IMR-90 (cell line): ENCODE measurements at regions not wholly inside any gene's neighbourhood (a gene's known extent, or its start where the extent isn't known, plus 50 kb on each side); places are given as distances from the start of the nearest gene placed in this dataset.

Experiments
- ATAC-seq: fragments of 200-7000 bp; cut with Tn5 transposase; 2 replicates; pipeline ENCODE4 v1.9.1; 2020; ENCODE audit warnings: low read depth, mild to moderate bottlenecking, moderate library complexity
- BruUV-seq: library from RNA; stranded (reverse); fragments of 400-500 nt; replicated peaks from 2 replicates; lab custom pipeline; 2021; lab: Mats Ljungman, UMichigan
- CTCF ChIA-PET: fragments of 300-600 bp; formaldehyde crosslinking; extraction: SDS; loops from one replicate; lab custom pipeline; 2021; ENCODE audit warnings: antibody characterized with exemption; lab: Yijun Ruan, JAX
- POLR2A ChIA-PET: fragments of 300-600 bp; sonication (Branson Sonifier 250); formaldehyde crosslinking; loops from one replicate; lab custom pipeline; 2022; ENCODE audit warnings: antibody characterized with exemption; ENCODE audit not compliant: unreplicated experiment; lab: Charles Lee
- DNase-seq: peaks from one replicate; pipeline ENCODE4 v3.0.0; 2013
- H2AFZ ChIP-seq: replicated peaks from 2 replicates; pipeline ENCODE3; 2013; ENCODE audit warnings: low read length, mild to moderate bottlenecking; ENCODE audit not compliant: poor library complexity
- H2AK5ac ChIP-seq: 2 replicates; pipeline ENCODE4 v1.6.1; 2013; ENCODE audit warnings: low read depth, low read length, inconsistent platforms
- H2AK9ac ChIP-seq: replicated peaks from 2 replicates; pipeline ENCODE3; 2013; ENCODE audit warnings: mild to moderate bottlenecking, low read depth, low read length, moderate library complexity; ENCODE audit not compliant: poor library complexity
- H2BK120ac ChIP-seq: 2 replicates; pipeline ENCODE4 v1.6.1; 2013; ENCODE audit warnings: low read depth, low read length, inconsistent platforms
- H2BK15ac ChIP-seq: 3 replicates; pipeline ENCODE4 v1.6.1; 2013; ENCODE audit warnings: low read depth, low read length, inconsistent platforms
- H2BK20ac ChIP-seq: 2 replicates; pipeline ENCODE4 v1.6.1; 2013; ENCODE audit warnings: low read depth, mild to moderate bottlenecking, inconsistent platforms, low read length, moderate library complexity
- H2BK5ac ChIP-seq: 2 replicates; pipeline ENCODE4 v1.6.1; 2013; ENCODE audit warnings: mild to moderate bottlenecking, low read depth, low read length, inconsistent platforms; ENCODE audit not compliant: poor library complexity, severe bottlenecking
- H3K14ac ChIP-seq: replicated peaks from 2 replicates; pipeline ENCODE4 v1.6.1; 2013; ENCODE audit warnings: low read depth, low read length, inconsistent platforms
- H3K18ac ChIP-seq: 2 replicates; pipeline ENCODE4 v1.6.1; 2013; ENCODE audit warnings: low read depth, low read length, control low read depth
- H3K23ac ChIP-seq: 2 replicates; pipeline ENCODE4 v1.6.1; 2013; ENCODE audit warnings: low read depth, low read length, inconsistent platforms
- H3K27ac ChIP-seq: 2 replicates; pipeline ENCODE4 v1.5.1; 2013; ENCODE audit warnings: mild to moderate bottlenecking, control low read depth, low read length; ENCODE audit not compliant: insufficient read depth
- H3K27me3 ChIP-seq: 2 replicates; pipeline ENCODE4 v1.6.1; 2013; ENCODE audit warnings: low read length; ENCODE audit not compliant: control insufficient read depth, insufficient read depth
- H3K36me3 ChIP-seq: 2 replicates; pipeline ENCODE4 v1.6.1; 2013; ENCODE audit warnings: low read length, mixed read lengths; ENCODE audit not compliant: control insufficient read depth, insufficient read depth
- H3K4ac ChIP-seq: 2 replicates; pipeline ENCODE4 v1.6.1; 2013; ENCODE audit warnings: low read depth, low read length, inconsistent platforms
- H3K4me1 ChIP-seq: 2 replicates; pipeline ENCODE4 v1.6.1; 2013; ENCODE audit warnings: low read length, mixed read lengths; ENCODE audit not compliant: control insufficient read depth, insufficient read depth
- H3K4me2 ChIP-seq: 2 replicates; pipeline ENCODE4 v1.6.1; 2013; ENCODE audit warnings: low read depth, mild to moderate bottlenecking, control low read depth, low read length, moderate library complexity
- H3K4me3 ChIP-seq: 2 replicates; pipeline ENCODE4 v1.5.1; 2013; ENCODE audit warnings: low read depth, mild to moderate bottlenecking, control low read depth, low read length, moderate library complexity; ENCODE audit not compliant: insufficient read depth
- H3K56ac ChIP-seq: 2 replicates; pipeline ENCODE4 v1.6.1; 2013; ENCODE audit warnings: low read length, inconsistent platforms; ENCODE audit not compliant: insufficient read depth; ENCODE audit errors: extremely low read depth
- H3K79me1 ChIP-seq, 2 experiments: 2 replicates each; pipeline ENCODE4 v1.6.1; 2013; ENCODE audit warnings: low read length in 2 of 2, inconsistent platforms in 1 of 2, low read depth in 1 of 2
- H3K9ac ChIP-seq: 2 replicates; pipeline ENCODE4 v1.6.1; 2013; ENCODE audit warnings: low read depth, low read length, control low read depth
- H3K9me1 ChIP-seq: 2 replicates; pipeline ENCODE4 v1.6.1; 2013; ENCODE audit warnings: low read length, inconsistent platforms; ENCODE audit not compliant: insufficient read depth
- H3K9me3 ChIP-seq: 2 replicates; pipeline ENCODE4 v1.6.1; 2013; ENCODE audit warnings: low read length; ENCODE audit not compliant: control insufficient read depth, insufficient read depth
- H4K20me1 ChIP-seq: 2 replicates; pipeline ENCODE4 v1.6.1; 2013; ENCODE audit warnings: low read length, inconsistent platforms; ENCODE audit not compliant: insufficient read depth
- H4K5ac ChIP-seq: 2 replicates; pipeline ENCODE4 v1.6.1; 2013; ENCODE audit warnings: mild to moderate bottlenecking, low read depth, low read length, control low read depth
- H4K8ac ChIP-seq, 2 experiments: 2 replicates each; pipeline ENCODE4 v1.6.1; 2013; ENCODE audit warnings: low read depth in 2 of 2, low read length in 2 of 2, control low read depth in 1 of 2, inconsistent platforms in 1 of 2
- H4K91ac ChIP-seq: 2 replicates; pipeline ENCODE4 v1.6.1; 2013; ENCODE audit warnings: low read depth, low read length, inconsistent platforms; ENCODE audit not compliant: insufficient read depth
- CHD1 ChIP-seq: IDR thresholded peaks from 2 replicates; pipeline ENCODE4 v1.6.1; 2012; ENCODE audit warnings: low read depth, low read length, improper control_type of control experiment
- FOS ChIP-seq: fragments of 150-350 bp; IDR thresholded peaks from 2 replicates; pipeline ENCODE4 v1.6.1; 2016; ENCODE audit warnings: low read depth, low read length
- MAFK ChIP-seq: IDR thresholded peaks from 2 replicates; pipeline ENCODE4 v1.6.1; 2012; ENCODE audit warnings: low read depth, low read length, improper control_type of control experiment
- MAZ ChIP-seq: IDR thresholded peaks from 2 replicates; pipeline ENCODE4 v1.6.1; 2012; ENCODE audit warnings: low read depth, mild to moderate bottlenecking, low read length, improper control_type of control experiment, moderate library complexity, borderline replicate concordance
- MXI1 ChIP-seq: IDR thresholded peaks from 2 replicates; pipeline ENCODE4 v1.6.1; 2012; ENCODE audit warnings: low read depth, mild to moderate bottlenecking, low read length, moderate library complexity, borderline replicate concordance
- NFE2L2 ChIP-seq: fragments of 150-350 bp; IDR thresholded peaks from 2 replicates; pipeline ENCODE4 v1.6.1; 2016; ENCODE audit warnings: low read depth, mild to moderate bottlenecking, low read length
- POLR2A ChIP-seq: IDR thresholded peaks from 2 replicates; pipeline ENCODE4 v1.6.1; 2012; ENCODE audit warnings: mild to moderate bottlenecking, low read depth, low read length
- RAD21 ChIP-seq: IDR thresholded peaks from 2 replicates; pipeline ENCODE4 v1.6.1; 2012; ENCODE audit warnings: low read length, improper control_type of control experiment
- RCOR1 ChIP-seq: IDR thresholded peaks from 2 replicates; pipeline ENCODE4 v1.6.1; 2012; ENCODE audit warnings: mild to moderate bottlenecking, low read length, improper control_type of control experiment; ENCODE audit not compliant: insufficient replicate concordance
- SMC3 ChIP-seq: fragments of 150-350 bp; IDR thresholded peaks from 2 replicates; pipeline ENCODE4 v1.6.1; 2016; ENCODE audit warnings: low read depth, mild to moderate bottlenecking, antibody characterized with exemption, low read length, moderate library complexity
- WGBS, 2 experiments: methylation state at CpG; one replicate each; pipeline versions ENCODE4 v1.1.5 to v1.1.7; 2013; ENCODE audit warnings: missing lambda C conversion rate in 2 of 2; ENCODE audit not compliant: insufficient read length in 1 of 2; ENCODE audit errors: extremely low coverage in 2 of 2; 5-methylcytosine and 5-hydroxymethylcytosine counted together
- dilution Hi-C: fragments of 300-500 bp; cut with HindIII; formaldehyde crosslinking; loops from one replicate; pipeline ENCODE4 v1.14.3; 2018; ENCODE audit warnings: low sequenced_read_pairs; ENCODE audit not compliant: unreplicated experiment
- in situ Hi-C: fragments of 300-500 bp; cut with MboI; formaldehyde crosslinking; loops from 3 replicates; pipeline ENCODE4 v1.14.3; 2019; ENCODE audit warnings: low sequenced_read_pairs, inconsistent platforms, mixed read lengths
- intact Hi-C: fragments of 100-400 bp; cut with micrococcal nuclease; formaldehyde crosslinking; loops from 2 replicates; pipeline ENCODE4 v1.10.0; 2022
- TF ChIP-seq, protein P1 (sequence below): fragments of 150-350 bp; IDR thresholded peaks from 2 replicates; pipeline ENCODE4 v1.6.1; 2016; ENCODE audit warnings: low read depth, mild to moderate bottlenecking, low read length, moderate library complexity, borderline replicate concordance
- TF ChIP-seq, protein P2 (sequence below): conservative IDR thresholded peaks from 2 replicates; pipeline ENCODE4 v1.5.1; 2012; ENCODE audit warnings: mild to moderate bottlenecking, low read depth, low read length, improper control_type of control experiment
- TF ChIP-seq, protein P3 (sequence below): fragments of 150-350 bp; IDR thresholded peaks from 2 replicates; pipeline ENCODE4 v1.6.1; 2017; ENCODE audit warnings: mild to moderate bottlenecking, antibody characterized with exemption, low read length, low read depth

DNA sequence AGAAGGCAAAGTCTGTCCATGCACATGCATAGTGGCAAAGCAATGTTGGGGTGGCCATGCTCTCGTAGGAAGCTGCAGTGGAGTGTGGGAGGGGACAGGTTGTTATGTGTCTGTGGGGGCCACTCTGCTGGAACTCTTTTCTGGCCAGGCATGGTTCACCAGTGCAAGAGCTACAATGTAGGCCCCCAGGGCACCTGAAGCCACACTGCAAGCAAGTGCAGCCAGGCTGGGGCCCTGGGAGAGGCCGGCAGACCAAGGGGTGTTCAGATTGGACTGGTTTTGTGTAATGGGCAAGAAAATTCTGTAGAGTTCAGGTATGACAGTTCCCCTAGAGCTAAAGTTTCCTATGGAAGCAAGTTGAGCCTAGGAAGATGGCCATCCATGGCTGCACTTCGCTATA, 97.0 kb upstream of the ZC4H2 start:
- Histone ChIP-seq H2BK20ac (no peak overlapping the region), H3K56ac (no peak overlapping the region), H3K9me1 (no peaks in the 10 kb centered on the region), H2AFZ (no peak overlapping the region), H2AK5ac (no peak overlapping the region), H4K8ac (no peak overlapping the region), H3K4ac (no peak overlapping the region), H4K20me1 (no peaks in the 10 kb centered on the region), H3K79me1 (no peaks in the 10 kb centered on the region), H3K4me2 (no peak overlapping the region), H3K27ac (no peak overlapping the region), H3K36me3 (no peaks in the 10 kb centered on the region), H2BK120ac (no peak overlapping the region), H4K91ac (no peak overlapping the region), H3K27me3 (no peaks in the 10 kb centered on the region), H3K14ac (no peak overlapping the region), H3K9me3 (peaks cover 4% of the 10 kb centered on the region; the same call in 1 of the 2 replicates), H2AK9ac (no peak overlapping the region), H2BK15ac (no peak overlapping the region), H4K5ac (no peak overlapping the region), H3K18ac (no peak overlapping the region), H3K9ac (no peak overlapping the region), H3K4me3 (no peak overlapping the region), H3K4me1 (no peaks in the 10 kb centered on the region), H2BK5ac (no peak overlapping the region), H3K23ac (no peak overlapping the region)
- TF ChIP-seq MXI1 (no peak), RCOR1 (no peak), POLR2A (no peak), CHD1 (no peak), RAD21 (no peak), SMC3 (no peak), FOS (no peak), MAZ (no peak), NFE2L2 (no peak), MAFK (no peak)
- TF ChIP-seq, protein P1, sequence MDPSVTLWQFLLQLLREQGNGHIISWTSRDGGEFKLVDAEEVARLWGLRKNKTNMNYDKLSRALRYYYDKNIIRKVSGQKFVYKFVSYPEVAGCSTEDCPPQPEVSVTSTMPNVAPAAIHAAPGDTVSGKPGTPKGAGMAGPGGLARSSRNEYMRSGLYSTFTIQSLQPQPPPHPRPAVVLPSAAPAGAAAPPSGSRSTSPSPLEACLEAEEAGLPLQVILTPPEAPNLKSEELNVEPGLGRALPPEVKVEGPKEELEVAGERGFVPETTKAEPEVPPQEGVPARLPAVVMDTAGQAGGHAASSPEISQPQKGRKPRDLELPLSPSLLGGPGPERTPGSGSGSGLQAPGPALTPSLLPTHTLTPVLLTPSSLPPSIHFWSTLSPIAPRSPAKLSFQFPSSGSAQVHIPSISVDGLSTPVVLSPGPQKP: no peak
- TF ChIP-seq, protein P2, sequence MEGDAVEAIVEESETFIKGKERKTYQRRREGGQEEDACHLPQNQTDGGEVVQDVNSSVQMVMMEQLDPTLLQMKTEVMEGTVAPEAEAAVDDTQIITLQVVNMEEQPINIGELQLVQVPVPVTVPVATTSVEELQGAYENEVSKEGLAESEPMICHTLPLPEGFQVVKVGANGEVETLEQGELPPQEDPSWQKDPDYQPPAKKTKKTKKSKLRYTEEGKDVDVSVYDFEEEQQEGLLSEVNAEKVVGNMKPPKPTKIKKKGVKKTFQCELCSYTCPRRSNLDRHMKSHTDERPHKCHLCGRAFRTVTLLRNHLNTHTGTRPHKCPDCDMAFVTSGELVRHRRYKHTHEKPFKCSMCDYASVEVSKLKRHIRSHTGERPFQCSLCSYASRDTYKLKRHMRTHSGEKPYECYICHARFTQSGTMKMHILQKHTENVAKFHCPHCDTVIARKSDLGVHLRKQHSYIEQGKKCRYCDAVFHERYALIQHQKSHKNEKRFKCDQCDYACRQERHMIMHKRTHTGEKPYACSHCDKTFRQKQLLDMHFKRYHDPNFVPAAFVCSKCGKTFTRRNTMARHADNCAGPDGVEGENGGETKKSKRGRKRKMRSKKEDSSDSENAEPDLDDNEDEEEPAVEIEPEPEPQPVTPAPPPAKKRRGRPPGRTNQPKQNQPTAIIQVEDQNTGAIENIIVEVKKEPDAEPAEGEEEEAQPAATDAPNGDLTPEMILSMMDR: no peak
- TF ChIP-seq, protein P3, sequence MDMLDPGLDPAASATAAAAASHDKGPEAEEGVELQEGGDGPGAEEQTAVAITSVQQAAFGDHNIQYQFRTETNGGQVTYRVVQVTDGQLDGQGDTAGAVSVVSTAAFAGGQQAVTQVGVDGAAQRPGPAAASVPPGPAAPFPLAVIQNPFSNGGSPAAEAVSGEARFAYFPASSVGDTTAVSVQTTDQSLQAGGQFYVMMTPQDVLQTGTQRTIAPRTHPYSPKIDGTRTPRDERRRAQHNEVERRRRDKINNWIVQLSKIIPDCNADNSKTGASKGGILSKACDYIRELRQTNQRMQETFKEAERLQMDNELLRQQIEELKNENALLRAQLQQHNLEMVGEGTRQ: no peak
- no TSS peak for BruUV-seq
- ChIA-PET POLR2A (no interaction called here), CTCF (no interaction called here)
- dilution Hi-C loops: no loop called here
- WGBS, 2 experiments: no CpG with 5 or more reads among the region's 3 CpGs
- ATAC-seq (no peak), DNase-seq (no peak)
- intact Hi-C loops: no loop called here
- in situ Hi-C loops: no loop called here
